NCI-H1092 treated with DMSO at 0.1 percent for 48 hours (cell line): ENCODE measurements at regions not wholly inside any gene's neighbourhood (a gene's known extent, or its start where the extent isn't known, plus 50 kb on each side); places are given as distances from the start of the nearest gene placed in this dataset.
"Not testable (repeated sequence)": the region's sequence is repeated elsewhere in the genome, so short reads cannot be mapped to it uniquely, and the experiment has no call there.

ENCODE experiments used
- DNase-seq: peaks from one replicate; lab custom pipeline; 2025; lab: John Stamatoyannopoulos, UW

DNA sequence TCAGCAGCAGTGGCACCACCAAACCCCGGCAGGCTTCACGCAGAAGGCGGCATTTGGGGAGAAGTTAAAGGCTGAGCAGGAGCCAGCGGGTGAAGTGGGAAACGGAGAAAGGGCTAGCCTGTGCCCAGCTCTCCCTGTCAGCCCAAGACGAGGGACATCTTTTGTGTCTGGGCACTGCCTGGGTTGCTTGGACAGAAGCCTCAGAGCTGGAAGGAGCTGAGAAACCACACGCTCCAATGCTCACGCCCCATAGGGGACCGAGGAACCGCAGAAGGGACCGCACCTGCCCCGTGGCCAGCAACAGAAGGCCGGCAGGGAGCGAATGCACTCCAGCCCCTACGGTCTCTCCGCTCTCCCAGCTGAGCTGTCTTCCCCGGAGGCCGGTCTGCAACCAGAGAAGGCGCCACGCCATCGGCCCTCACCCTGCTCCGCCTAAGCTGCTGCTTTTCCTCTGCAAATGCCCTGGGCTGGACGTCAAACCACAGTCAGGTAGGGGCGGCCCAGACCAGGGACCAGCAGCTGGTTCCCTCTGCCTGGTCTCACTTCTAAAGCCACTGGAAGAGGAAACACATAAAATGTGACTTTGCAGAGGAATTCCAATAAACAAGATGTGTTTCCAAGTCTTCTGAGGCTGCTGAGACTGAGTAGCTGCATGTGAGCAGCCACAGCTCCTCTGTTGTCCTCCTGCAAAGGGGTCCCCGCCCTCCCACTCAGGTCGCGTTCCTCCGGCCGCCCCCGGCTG lies 182.4 kb upstream of the ZNF469 start:
- DNase-seq, result not testable (repeated sequence)

DNA sequence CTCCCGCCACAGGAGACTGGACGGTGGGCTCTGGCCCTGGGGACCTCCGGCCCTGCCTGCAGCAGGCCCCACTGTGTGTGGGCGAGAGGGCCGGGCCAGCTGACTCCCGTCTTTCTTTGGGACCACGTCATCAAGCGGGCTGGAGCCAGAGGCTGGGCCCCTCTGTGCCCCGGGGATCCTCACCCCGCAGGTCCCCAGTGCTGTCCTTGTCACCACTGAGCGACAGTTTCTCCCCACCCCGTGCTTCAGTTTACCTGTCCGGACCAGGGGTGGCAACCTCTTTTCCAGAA lies 181.9 kb upstream of the ZNF469 start:
- no peak for DNase-seq

DNA sequence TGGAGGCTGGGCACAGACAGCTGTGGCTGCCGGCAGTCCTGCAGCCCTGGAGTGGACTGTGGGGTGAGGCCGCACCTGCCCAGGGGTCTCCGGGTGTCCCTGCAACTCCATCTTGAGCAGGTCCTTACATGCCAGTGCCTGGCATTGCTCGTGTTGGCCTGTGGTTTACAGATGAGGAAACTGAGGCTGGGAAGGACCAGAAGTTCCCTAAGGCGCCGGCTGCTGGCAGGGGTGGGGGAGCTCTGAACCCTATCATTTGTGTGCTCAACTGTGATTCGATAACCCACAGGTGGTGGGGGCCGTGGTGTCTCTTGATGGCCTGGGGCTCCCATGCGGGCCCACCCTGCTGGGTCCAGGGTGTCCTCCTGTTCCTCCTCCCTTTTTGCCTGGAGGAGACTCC lies 181.1 kb upstream of the ZNF469 start:
- not testable (repeated sequence) for DNase-seq

DNA sequence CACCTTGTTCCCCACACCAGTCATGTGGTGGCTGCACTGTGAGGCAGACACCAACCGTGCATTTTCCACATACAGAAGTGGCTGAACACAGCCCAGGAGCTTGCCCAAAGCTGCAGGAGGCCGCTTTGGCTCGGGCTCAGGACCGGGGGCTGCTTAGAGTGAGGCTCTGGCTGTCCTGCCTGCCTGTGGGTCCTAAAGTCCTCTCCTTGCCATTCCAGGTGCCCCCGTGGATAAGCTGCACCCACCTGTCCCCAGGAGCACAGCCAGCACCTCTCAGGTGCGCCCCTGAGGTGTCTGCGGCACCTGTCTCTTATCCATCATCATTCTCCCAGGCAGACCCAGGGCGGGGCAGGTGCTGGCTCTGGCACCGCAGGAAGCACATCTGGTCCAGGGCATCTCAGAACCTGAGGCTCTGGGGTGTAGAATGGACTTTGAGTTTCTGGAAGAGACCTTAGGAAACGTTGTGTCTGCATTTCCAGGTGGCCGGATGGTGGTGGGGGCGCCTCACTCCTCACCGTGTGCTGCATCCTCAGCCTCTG lies 180.5 kb upstream of the ZNF469 start:
- no peak for DNase-seq

DNA sequence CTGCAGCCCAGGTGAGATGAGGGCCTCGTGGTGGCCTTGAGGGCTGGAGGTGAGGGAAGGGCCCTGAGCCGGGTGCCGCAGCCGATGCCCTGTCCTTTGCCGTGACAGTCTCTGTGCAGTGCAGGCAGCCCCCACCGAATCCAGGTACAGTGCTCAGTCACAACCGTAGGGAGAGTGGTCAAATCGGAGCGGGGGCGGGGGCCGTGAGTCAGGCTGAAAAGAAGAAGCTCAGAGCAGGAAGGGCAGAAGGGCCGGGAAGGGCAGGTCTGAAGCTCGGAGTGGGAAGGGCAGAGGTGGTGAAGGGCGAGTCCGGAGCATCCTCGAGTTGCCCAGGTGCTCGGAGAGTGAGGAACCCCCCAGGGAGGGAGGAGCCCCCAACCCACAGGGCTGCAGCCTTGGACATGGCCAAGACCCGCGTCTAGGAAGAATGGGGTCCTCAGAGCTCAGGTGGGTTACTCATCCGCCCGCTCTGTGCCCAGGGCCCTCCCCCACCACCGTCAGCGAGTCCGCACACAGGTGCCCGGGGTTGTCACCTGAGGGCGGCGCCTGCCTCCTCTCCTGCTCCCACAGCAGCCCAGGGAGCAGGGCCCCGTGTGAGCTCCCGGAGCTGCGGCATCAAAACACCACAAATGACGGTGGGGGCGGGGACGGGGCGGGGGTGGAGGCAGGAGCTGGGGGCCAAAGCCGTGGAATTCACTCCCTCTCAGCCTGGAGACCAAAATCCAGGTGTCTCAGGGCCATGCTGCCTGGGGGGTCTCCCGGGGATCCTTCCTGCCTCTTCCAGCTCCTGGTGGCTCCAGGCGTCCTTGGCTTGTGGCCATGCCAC lies 179.7 kb upstream of the ZNF469 start:
- DNase-seq, result not testable (repeated sequence)

DNA sequence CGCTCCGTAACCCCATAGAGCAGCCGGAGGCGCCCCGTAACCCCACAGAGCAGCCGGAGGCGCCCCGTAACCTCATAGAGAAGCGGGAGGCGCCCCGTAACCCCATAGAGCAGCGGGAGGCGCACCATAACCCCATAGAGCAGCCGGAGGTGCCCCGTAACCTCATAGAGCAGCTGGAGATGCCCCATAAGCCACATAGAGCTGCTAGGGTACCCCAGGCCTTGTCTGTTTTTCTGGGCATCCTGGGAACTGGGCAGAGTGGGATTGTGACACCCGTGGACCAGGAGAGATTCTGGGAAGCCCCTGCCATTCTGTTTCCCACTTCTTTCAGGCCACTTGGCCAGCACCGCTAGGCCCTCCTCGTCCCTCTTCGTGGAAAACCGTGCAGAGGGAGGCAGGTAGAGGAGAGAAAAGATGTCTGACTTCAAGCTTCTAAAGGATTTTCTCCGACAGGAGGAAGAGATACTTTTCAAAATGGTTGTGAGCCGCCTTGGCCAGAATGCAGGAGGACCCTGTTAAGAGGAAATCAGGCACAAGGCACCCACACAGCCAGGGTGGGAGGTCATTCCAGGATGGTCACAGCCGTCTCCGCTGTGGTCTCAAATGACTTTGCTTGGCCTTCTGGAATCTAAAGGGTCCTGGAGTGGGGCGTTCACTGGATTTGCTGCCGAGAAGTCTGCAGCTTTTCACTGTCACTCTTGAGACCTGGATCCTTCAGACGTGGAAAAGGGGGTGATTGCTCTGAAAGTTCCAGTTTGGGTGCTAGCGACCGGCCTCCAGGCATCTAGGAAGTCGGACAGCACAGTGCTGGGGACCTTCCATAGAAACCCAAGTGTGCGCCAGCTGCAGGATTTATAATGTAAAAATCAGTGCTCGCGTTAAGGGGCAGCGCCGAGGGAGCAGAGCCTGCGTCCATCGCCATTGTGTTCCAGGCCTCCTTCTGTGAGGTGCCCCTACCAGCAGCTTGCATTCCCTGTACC lies 178.3 kb upstream of the ZNF469 start:
- DNase-seq, result not testable (repeated sequence)

DNA sequence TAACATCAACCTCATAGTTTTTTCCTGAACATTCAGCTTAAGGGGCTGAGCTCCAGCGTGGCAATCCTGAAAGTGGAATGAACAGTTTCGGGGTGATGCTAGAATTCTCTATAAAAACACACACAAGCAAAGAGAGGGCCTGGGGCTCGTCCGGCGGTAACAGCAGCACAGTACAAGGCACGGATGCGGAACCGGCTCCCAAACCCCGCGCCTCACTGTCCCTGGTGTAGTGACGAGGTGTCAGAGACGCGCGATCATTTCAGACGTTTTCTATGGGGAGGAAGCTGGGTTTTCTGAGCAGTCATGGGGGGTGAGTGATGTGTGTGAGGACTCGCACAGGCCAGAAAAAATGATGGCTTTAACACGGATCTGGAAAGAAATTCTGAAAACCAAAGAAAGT lies 177.3 kb upstream of the ZNF469 start:
- not testable (repeated sequence) for DNase-seq

DNA sequence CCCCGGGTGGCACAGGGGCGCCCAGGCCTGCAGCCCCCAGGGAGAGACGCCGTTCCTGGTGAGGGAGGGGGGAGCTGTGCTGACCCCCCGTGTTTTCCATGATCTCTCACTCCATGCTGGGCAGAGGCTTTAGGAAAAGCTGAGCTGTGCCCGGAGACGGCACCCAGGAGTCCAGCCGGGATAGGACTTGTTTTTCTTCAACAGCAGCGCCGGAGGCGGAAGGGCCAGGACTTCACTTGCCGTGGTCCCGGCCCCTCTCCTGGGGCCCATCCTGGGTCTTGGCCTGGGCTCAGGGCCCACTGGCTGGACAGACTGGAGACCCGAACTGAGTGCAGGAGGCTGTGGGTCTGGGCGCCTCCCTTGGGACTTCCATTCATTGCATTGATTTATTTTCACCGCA lies 176.8 kb upstream of the ZNF469 start:
- not testable (repeated sequence) for DNase-seq

DNA sequence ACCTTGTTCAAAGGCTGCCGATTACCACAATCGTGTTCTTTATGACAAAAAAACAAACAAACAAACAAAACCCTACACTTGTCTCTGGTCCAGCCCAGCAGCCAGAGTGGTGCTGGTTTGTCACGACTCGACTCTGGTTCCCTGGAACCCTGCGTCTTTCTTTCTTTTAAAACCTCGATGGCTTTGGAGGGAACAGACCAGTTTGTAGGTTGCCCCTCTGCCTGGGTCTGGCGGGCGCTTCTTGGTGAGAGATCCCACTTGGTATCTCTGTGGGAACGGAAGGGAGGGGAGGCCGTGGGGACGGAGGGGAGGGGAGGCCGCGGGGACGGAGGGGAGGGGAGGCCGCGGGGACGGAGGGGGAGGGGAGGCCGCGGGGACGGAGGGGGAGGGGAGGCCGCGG lies 176.2 kb upstream of the ZNF469 start:
- not testable (repeated sequence) for DNase-seq

DNA sequence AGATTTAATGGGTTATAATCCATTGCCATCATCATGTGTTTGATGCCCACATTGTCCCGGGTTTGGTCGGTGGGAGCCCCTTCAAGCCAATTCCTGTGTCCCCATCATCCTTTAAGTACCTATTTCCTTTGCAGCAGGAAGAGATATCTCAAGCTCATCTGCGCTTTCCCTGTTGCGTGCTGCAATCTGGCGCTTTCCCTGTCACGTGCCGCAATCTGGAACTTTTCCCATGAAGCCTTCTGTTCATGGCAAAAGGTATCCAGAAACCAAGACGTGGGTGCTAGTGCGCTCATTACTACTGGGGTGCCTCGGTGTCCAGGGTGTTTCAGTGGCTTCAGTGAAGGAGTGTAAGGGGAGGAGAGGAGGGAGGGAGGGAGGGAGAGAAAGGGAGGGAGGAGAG lies 174.6 kb upstream of the ZNF469 start:
- DNase-seq, result no peak

DNA sequence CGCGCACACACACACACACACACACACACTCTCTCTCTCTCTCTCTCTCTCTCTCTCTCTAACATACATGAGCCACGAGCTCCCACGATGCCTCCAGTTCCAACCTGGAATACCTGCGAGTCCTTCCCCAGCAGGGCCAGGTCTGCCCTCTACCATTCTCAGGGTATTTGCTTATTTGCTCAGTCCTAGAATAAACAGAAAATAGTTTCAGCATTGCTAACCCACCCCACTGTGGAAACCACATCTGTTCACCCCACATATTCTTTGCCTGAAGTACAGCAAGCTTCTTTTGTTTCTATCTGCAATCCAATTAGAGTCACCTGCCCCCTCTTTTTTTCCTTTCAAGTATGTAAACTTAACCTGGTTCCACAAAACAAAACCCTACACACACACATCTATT lies 174.0 kb upstream of the ZNF469 start:
- not testable (repeated sequence) for DNase-seq

DNA sequence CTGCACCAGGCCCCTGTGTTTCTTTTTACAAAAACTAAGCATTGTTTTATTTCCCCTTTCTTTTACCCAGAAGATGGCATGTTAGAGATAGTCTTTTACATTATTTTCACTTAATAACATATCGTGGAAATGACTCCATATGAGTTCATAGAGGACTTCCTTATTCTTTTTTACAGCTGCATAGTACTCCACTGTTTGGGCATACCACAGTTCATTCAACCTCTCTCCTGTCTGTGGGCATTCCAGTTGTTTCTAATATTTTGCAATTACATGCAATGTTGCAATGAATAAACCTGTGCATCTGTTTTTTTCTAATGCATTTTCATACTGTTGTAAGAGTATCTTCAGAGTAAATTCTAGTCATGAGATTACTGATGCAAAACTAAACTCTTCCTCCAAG lies 173.2 kb upstream of the ZNF469 start:
- not testable (repeated sequence) for DNase-seq

DNA sequence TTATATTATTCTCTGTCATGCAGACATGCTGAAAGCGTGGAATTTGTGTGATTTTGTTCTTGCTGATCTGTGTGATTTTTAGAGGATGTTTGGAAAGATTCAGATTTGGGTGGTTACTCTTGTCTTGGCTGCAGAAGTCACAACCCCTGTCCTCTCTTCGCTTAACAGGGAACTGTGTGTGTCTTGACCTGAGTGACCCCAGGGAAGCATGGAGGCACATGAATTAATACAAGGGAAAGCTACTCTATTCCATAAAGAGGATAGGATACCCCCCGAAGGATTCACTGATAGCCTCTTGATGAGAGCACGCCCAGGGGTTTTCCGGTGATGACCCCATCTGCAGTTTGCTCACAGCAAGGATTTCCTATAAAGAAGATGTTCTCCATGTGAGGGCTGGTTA lies 168.8 kb upstream of the ZNF469 start:
- DNase-seq, result not testable (repeated sequence)

DNA sequence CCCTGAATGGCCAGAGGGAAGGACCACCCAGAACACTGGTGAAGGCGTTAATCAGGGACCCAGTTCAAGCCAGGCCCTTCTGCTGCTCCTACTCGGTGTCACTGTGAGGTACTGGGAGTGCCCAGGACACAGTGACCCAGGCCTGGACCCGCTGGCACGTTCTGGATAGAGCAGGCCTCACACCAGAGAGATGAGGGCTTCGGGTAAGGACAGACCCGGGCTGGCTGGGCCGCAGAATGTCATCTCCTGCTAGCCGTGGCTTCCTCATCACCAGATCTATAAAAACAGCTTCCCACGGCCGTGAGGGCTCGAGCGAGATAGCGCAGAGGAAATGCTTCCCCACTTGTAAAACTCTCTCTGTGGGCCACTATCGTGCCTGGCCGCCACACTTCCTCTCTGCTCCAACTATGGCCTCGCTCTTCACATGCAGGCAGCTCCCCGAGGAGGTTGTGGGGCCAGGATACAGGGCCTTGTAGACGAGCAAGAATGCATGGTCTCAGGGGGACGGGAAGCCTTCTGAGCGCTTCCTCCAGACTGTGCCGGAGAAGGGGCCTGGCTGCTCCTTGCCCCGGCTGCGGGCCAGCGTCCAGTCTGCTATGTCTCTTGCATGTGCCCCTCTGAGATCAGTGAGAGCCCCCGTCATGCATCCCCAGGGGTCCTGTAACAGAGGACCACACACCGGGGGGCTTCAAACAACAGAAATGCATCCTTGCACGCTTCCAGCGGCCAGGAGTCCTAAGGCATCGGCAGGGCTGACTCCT lies 161.6 kb upstream of the ZNF469 start:
- DNase-seq, result not testable (repeated sequence)

DNA sequence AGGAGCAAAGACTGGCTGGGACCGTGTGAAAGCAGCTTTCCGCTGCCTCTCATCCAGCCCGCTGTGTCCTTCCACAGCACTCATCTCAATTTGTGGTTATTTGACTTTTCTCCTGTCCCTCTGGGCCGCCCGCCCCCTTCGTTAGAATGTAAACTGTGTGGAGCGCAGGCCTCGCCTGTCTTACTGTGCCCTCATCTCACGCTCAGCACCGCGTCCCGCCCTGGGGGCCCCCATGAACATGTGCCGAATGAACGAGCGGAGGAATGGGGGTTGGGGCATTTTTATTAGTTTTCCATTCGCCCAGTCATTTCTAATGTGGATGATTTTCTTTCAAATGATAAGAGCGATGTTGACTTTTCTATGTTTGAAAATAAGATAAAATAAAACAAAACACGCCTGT lies 159.1 kb upstream of the ZNF469 start:
- not testable (repeated sequence) for DNase-seq

DNA sequence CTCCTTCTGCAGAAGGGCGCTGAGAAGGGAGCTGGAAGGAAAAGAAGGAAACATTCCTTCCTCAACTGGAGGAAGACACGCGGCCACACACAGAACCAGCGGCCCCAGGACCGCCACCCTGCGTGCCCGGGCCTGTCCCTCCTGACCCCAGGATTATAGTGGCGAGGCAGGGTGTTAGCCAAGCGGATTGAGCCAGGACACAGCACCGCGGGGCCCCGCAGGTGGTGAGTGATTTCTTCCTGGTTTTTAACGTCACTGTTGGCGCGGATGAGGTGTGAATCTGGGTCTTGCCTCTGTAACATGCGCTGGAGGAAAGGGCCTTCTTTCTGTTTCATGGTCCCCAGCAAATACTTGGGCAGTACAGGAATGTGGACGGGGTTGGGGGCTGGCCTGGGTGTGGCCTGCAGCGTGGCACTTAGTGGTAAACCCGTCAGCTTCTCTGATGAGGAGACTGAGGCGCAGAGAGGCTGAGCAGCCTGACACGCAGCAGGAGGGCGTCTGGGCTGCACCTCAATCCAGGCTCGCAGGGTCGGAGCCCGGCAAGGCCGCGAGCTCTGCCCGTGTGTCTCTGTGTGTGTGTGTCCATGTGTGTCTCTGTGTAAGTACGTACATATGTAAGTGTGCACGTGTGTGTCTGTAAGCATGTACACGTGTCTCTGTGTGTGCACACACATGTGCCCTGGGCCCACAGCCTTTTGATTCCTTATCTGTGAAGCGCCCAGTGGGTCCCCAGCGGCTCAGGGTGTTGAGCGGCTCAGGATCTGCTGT lies 158.4 kb upstream of the ZNF469 start:
- not testable (repeated sequence) for DNase-seq

DNA sequence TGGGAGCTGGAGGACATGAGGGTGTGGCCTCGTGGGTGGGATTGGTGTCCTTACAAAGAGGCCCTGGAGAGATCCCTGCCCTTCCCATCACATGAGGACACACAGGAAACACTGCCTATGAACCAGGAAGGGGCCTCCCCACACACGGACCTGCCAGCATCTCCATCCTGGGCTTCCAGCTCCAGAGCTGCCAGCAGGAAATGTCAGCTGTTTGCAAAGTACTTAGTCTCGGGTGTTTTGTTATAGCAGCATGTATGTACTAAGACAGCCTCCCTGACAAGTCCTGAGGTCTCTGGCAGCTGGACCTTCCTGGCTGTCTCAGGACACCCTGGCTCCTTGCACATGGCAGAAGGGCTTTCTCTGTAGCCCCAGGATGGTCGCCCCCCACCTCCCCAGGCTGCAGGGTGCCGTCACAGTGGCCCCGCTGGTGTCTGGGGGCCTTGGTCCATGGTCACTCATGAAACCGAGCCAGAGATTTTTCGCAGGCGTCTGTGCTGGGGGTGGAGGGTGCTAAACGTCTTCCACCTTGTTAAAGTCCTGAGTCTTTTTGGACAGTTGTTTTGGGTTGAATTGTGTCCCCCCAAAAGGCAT lies 157.0 kb upstream of the ZNF469 start:
- not testable (repeated sequence) for DNase-seq

DNA sequence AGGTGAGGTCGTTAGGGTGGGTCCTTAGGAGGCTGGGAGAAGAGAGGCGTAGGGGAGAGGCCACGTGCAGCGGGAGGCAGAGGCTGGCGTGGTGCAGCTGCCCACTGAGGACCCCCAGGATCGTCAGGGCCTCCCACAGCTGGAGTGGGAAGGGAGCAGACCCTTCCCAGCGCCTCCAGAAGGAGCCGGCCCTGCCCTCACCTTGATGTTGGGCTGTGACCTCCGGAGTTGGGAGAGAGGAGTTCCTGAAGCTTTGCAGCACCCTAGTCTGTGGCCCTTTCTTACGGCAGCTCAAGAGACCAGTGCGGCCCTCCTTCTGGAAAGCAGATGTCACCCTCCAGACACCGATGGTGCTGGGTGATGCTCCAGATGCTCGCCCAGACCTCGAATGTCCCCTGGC lies 156.5 kb upstream of the ZNF469 start:
- DNase-seq, result not testable (repeated sequence)

DNA sequence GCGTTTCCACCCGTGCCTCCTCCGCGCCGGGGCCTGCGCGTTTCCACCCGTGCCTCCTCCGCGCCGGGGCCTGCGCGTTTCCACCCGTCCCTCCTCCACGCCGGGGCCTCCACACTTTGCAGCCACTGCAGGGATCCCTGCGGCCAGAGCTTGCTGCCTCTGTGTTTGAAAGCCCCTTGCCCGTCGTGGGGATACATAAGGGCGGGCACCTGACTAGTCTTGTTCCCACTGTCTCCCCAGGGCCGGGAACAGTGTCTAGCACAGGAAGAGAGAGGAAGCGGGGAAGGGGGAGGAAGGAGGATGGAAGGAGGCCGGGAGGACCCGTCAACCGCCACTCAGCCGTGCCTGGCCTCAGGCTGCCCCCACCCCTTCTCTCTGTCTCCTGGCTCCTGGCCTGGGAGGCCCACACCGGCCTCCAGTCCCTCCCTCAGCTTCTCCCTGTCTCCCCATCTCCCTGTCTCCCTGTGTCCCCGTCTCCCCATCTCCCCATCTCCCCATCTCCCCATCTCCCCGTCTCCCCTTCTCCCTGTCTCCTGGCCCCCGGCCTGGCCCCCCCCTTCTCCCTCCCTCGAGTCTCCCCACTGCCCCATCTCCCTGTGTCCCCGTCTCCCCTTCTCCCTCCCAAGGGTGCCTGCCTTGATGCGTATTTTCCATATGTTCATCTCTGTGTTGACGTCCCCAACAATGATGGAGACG lies 155.6 kb upstream of the ZNF469 start:
- not testable (repeated sequence) for DNase-seq
